DOHH2 (cell line): ENCODE measurements at regions not wholly inside any gene's neighbourhood (a gene's known extent, or its start where the extent isn't known, plus 50 kb on each side); places are given as distances from the start of the nearest gene placed in this dataset.

Source experiments
- H3F3A ChIP-seq: fragments of 200-600 bp; sonication (generic), shearing (Covaris generic); 2 replicates; pipeline ENCODE4 v1.6.0; 2016; ENCODE audit warnings: antibody characterized with exemption, mild to moderate bottlenecking; ENCODE audit not compliant: control insufficient read depth, insufficient read depth
- H3K27ac ChIP-seq: fragments of 200-600 bp; sonication (generic); 2 replicates; pipeline ENCODE4 v1.5.1; 2014; ENCODE audit warnings: low read depth, mild to moderate bottlenecking, low read length, moderate library complexity
- H3K27me3 ChIP-seq: fragments of 200-600 bp; sonication (generic); 2 replicates; pipeline ENCODE4 v1.6.1; 2014; ENCODE audit warnings: mild to moderate bottlenecking, low read length, mixed read lengths; ENCODE audit not compliant: control insufficient read depth
- H3K36me3 ChIP-seq: fragments of 200-600 bp; sonication (generic); 2 replicates; pipeline ENCODE4 v1.6.1; 2014; ENCODE audit warnings: mild to moderate bottlenecking, low read length, moderate library complexity, mixed read lengths; ENCODE audit not compliant: control insufficient read depth
- H3K4me1 ChIP-seq: fragments of 200-600 bp; sonication (generic); 2 replicates; pipeline ENCODE4 v1.6.1; 2014; ENCODE audit warnings: mild to moderate bottlenecking, low read length, mixed read lengths; ENCODE audit not compliant: control insufficient read depth
- H3K4me2 ChIP-seq: fragments of 200-600 bp; sonication (generic); 2 replicates; pipeline ENCODE4 v1.6.0; 2014; ENCODE audit warnings: mild to moderate bottlenecking, low read length, moderate library complexity
- H3K4me3 ChIP-seq: fragments of 200-600 bp; sonication (generic); 2 replicates; pipeline ENCODE4 v1.5.1; 2014; ENCODE audit warnings: mild to moderate bottlenecking, low read length, mixed read lengths
- H3K79me2 ChIP-seq: fragments of 200-600 bp; sonication (generic); 2 replicates; pipeline ENCODE4 v1.6.1; 2014; ENCODE audit warnings: mild to moderate bottlenecking, low read length, mixed read lengths; ENCODE audit not compliant: control insufficient read depth
- H3K9me2 ChIP-seq: fragments of 200-600 bp; sonication (generic); replicated peaks from 2 replicates; pipeline ENCODE4 v1.6.1; 2014; ENCODE audit warnings: mild to moderate bottlenecking, low read length, mixed read lengths; ENCODE audit not compliant: control insufficient read depth
- H3K9me3 ChIP-seq: fragments of 200-600 bp; sonication (generic); 2 replicates; pipeline ENCODE4 v1.6.1; 2014; ENCODE audit warnings: antibody characterized with exemption, low read length, mixed read lengths; ENCODE audit not compliant: control insufficient read depth, insufficient read depth
- H4K20me1 ChIP-seq: fragments of 200-600 bp; sonication (generic); 2 replicates; pipeline ENCODE4 v1.6.0; 2014; ENCODE audit warnings: low read depth, mild to moderate bottlenecking, antibody characterized with exemption, low read length, moderate library complexity; ENCODE audit not compliant: control insufficient read depth, insufficient read depth
- CTCF ChIP-seq: fragments of 200-600 bp; sonication (generic); IDR thresholded peaks from one replicate; pipeline ENCODE4 v1.5.1; 2014; ENCODE audit warnings: antibody characterized with exemption, mild to moderate bottlenecking, low read depth, low read length; ENCODE audit not compliant: poor library complexity, severe bottlenecking
- EZH2phosphoT487 ChIP-seq: fragments of 200-600 bp; sonication (generic); IDR thresholded peaks from 2 replicates; pipeline ENCODE4 v1.6.1; 2017; ENCODE audit warnings: borderline replicate concordance, mild to moderate bottlenecking, antibody characterized with exemption, low read length, moderate library complexity, mixed read lengths

GRCh38 chr1:187092104-187092503 is 263.4 kb downstream of the PLA2G4A start:
- H3F3A ChIP-seq: no peaks in the 10 kb centered on the region
- no peaks in the 10 kb centered on the region for H3K9me2 ChIP-seq
- no peak for TF ChIP-seq CTCF
- no peak for TF ChIP-seq EZH2phosphoT487
- H3K4me2 ChIP-seq: no peak overlapping the region
- no peaks in the 10 kb centered on the region for H3K79me2 ChIP-seq
- no peaks in the 10 kb centered on the region for H3K27me3 ChIP-seq
- no peaks in the 10 kb centered on the region for H4K20me1 ChIP-seq
- H3K9me3 ChIP-seq: no peaks in the 10 kb centered on the region
- no peaks in the 10 kb centered on the region for H3K4me1 ChIP-seq
- no peak overlapping the region for H3K4me3 ChIP-seq
- no peak overlapping the region for H3K27ac ChIP-seq
- no peaks in the 10 kb centered on the region for H3K36me3 ChIP-seq

GRCh38 chr1:187096689-187097088 is 267.9 kb downstream of the PLA2G4A start:
- Histone ChIP-seq H3K27me3 (no peaks in the 10 kb centered on the region), H3K36me3 (no peaks in the 10 kb centered on the region), H3K9me2 (no peaks in the 10 kb centered on the region), H3K27ac (no peak overlapping the region), H3K79me2 (no peaks in the 10 kb centered on the region), H3F3A (no peaks in the 10 kb centered on the region), H4K20me1 (no peaks in the 10 kb centered on the region), H3K4me2 (no peak overlapping the region), H3K9me3 (no peaks in the 10 kb centered on the region), H3K4me1 (no peaks in the 10 kb centered on the region), H3K4me3 (no peak overlapping the region)
- TF ChIP-seq CTCF (no peak), EZH2phosphoT487 (no peak)

- H3K27ac ChIP-seq: no peak overlapping the region
- H3K36me3 ChIP-seq: no peaks in the 10 kb centered on the region
- H3K79me2 ChIP-seq: no peaks in the 10 kb centered on the region
- H3F3A ChIP-seq: no peaks in the 10 kb centered on the region
- no peaks in the 10 kb centered on the region for H3K9me3 ChIP-seq
- H3K9me2 ChIP-seq: no peaks in the 10 kb centered on the region
- H3K4me3 ChIP-seq: no peak overlapping the region
- no peaks in the 10 kb centered on the region for H4K20me1 ChIP-seq
- no peaks in the 10 kb centered on the region for H3K27me3 ChIP-seq
- no peak for TF ChIP-seq CTCF
- TF ChIP-seq EZH2phosphoT487: no peak
- H3K4me2 ChIP-seq: no peak overlapping the region
- H3K4me1 ChIP-seq: no peaks in the 10 kb centered on the region
Observed at GRCh38 chr1:187110351-187110750, 281.6 kb downstream of the PLA2G4A start.

- Histone ChIP-seq H3K4me1 (no peaks in the 10 kb centered on the region), H3F3A (no peaks in the 10 kb centered on the region), H4K20me1 (no peaks in the 10 kb centered on the region), H3K27ac (no peak overlapping the region), H3K27me3 (no peaks in the 10 kb centered on the region), H3K9me2 (no peaks in the 10 kb centered on the region), H3K9me3 (no peaks in the 10 kb centered on the region), H3K79me2 (no peaks in the 10 kb centered on the region), H3K4me2 (no peak overlapping the region), H3K36me3 (no peaks in the 10 kb centered on the region), H3K4me3 (no peak overlapping the region)
- TF ChIP-seq EZH2phosphoT487 (no peak), CTCF (no peak)
Observed at GRCh38 chr1:187114792-187115191, 286.0 kb downstream of the PLA2G4A start.
